ENCODE measurements at regions not wholly inside any gene's neighbourhood (a gene's known extent, or its start where the extent isn't known, plus 50 kb on each side); places are given as distances from the start of the nearest gene placed in this dataset.

- DNase-seq (ENCODE audit: low read depth), result no peak
Observed at GRCh38 chr15:70491201-70491621, 272.1 kb downstream of the UACA start.

GRCh38 chr15:70490838-70491155, 272.6 kb downstream of the UACA start:
- no peak for DNase-seq (ENCODE audit: low read depth)

GRCh38 chr15:70490148-70490837, 273.1 kb downstream of the UACA start:
- DNase-seq (ENCODE audit: low read depth), result no peak

- no peak for DNase-seq (ENCODE audit: low read depth)
Observed at GRCh38 chr15:70488941-70489848, 274.2 kb downstream of the UACA start.

GRCh38 chr15:70488002-70488605, 275.3 kb downstream of the UACA start:
- DNase-seq (ENCODE audit: low read depth), result peak; percentile 71

- DNase-seq (ENCODE audit: low read depth), result no peak
Observed at GRCh38 chr15:70487387-70487740, 276.0 kb downstream of the UACA start.

- DNase-seq (ENCODE audit: low read depth), result peak; percentile 42
Observed at GRCh38 chr15:70486451-70487386, 276.6 kb downstream of the UACA start.

GRCh38 chr15:70486012-70486411, 277.3 kb downstream of the UACA start:
- DNase-seq (ENCODE audit: low read depth), result no peak

GRCh38 chr15:70484993-70485392, 278.4 kb downstream of the UACA start:
- no peak for DNase-seq (ENCODE audit: low read depth)

- no peak for DNase-seq (ENCODE audit: low read depth)
Observed at GRCh38 chr15:70483513-70483912, 279.8 kb downstream of the UACA start.

- DNase-seq (ENCODE audit: low read depth), result no peak
Observed at GRCh38 chr15:70480196-70480856, 283.0 kb downstream of the UACA start.

- DNase-seq (ENCODE audit: low read depth), result no peak
Observed at GRCh38 chr15:70479785-70480184, 283.6 kb downstream of the UACA start.

- DNase-seq (ENCODE audit: low read depth), result no peak
Observed at GRCh38 chr15:70479056-70479455, 284.3 kb downstream of the UACA start.

- no peak for DNase-seq (ENCODE audit: low read depth)
Observed at GRCh38 chr15:70478251-70478990, 284.9 kb downstream of the UACA start.

- DNase-seq (ENCODE audit: low read depth), result no peak
Observed at GRCh38 chr15:70477750-70478250, 285.6 kb downstream of the UACA start.

GRCh38 chr15:70476441-70476840, 286.9 kb downstream of the UACA start:
- no peak for DNase-seq (ENCODE audit: low read depth)

GRCh38 chr15:70475921-70476320, 287.4 kb downstream of the UACA start:
- no peak for DNase-seq (ENCODE audit: low read depth)

- no peak for DNase-seq (ENCODE audit: low read depth)
Observed at GRCh38 chr15:70475407-70475781, 288.0 kb downstream of the UACA start.

GRCh38 chr15:70474471-70475406, 288.6 kb downstream of the UACA start:
- DNase-seq (ENCODE audit: low read depth), result peak; percentile 87

All from EH (cell line).